ENCODE measurements at regions not wholly inside any gene's neighbourhood (a gene's known extent, or its start where the extent isn't known, plus 50 kb on each side); places are given as distances from the start of the nearest gene placed in this dataset.
"Not testable (repeated sequence)": the region's sequence is repeated elsewhere in the genome, so short reads cannot be mapped to it uniquely, and the experiment has no call there.

DNA sequence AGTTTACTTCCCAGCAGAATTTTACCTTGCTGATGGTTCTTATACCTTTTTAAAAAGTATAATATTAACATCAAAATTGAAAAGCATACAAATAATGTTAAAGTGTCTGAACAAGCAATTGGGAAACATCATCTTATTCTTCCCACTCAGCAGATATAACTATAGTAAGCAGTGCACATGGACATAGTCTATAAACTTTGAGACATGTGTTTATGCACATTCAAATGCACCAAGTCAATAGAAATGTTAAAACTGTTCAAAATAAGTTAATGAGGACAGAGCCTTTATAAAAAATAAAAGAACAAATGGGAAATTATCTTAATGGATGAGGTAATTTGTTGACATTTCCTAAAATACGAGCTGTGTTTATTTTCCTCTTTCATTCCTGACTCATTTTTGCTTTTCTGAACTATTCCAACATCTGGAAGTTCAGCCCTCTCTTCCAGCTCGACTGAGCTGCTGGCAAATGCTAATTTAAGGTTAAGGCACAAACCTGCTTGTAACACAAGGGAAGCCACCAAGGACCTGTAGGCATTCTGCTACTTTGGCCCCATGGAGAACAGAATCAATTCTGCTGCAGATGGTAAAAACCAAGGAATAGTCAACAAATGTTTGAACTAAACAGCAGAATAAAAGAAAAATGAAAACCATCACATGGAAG lies 110.3 kb upstream of the MAP3K4 start:
- no peak for DNase-seq
- Mint-ChIP-seq H3K27me3 (peaks cover 13% of the 10 kb centered on the region), H3K4me1 (ENCODE audit: low read depth) (no peaks in the 10 kb centered on the region), H3K36me3 (ENCODE audit: low read depth) (no peaks in the 10 kb centered on the region), H3K27ac (no peak overlapping the region), H3K4me3 (no peak overlapping the region), H3K9me3 (no peaks in the 10 kb centered on the region)

DNA sequence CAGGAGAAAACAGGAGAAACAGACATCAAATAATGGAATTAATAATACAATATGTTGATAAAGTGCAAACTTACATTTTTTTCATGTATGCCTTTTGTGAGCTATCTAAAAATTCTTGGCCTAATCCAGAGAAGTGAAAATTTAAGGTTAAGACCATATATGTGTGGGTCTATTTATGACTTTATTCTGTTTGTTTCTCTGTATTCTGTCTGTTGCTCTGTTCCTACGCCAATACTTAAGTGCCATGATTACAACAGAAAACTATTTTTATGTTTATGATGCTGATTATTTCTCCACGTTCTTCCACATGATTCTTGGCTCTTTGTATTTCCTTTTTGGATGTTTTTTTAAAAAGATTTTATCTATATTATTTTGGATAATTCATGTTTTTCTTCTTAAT lies 109.6 kb upstream of the MAP3K4 start:
- Mint-ChIP-seq H3K4me1 (ENCODE audit: low read depth) (no peaks in the 10 kb centered on the region), H3K27ac (no peak overlapping the region), H3K27me3 (peaks cover 8% of the 10 kb centered on the region), H3K36me3 (ENCODE audit: low read depth) (no peaks in the 10 kb centered on the region), H3K9me3 (no peaks in the 10 kb centered on the region), H3K4me3 (no peak overlapping the region)
- DNase-seq, result no peak

DNA sequence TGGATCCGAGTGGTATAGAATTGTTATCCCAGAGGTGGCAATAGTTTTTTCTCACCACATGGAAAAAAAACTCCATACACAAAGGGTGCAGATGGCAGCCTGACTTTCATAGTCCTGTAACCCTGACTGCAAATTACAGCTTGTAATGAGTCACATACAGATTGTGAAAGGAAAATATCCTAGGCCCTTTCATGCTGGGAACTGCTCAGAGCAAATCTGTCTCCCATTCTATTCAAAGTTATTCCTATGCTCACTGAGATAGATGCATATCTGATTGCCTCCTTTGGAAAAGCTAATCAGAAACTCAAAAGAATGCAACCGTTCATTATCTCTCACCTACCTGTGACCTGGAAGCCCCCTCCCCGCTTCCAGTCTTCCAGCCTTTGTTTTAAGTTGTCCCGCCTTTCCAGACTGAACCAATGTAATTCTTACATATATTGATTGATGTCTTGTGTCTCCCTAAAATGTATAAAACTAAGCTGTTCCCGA lies 108.7 kb upstream of the MAP3K4 start:
- Mint-ChIP-seq H3K36me3 (ENCODE audit: low read depth) (no peaks in the 10 kb centered on the region), H3K27me3 (peaks cover 8% of the 10 kb centered on the region), H3K9me3 (peaks cover 3% of the 10 kb centered on the region), H3K4me1 (ENCODE audit: low read depth) (no peaks in the 10 kb centered on the region), H3K27ac (no peak overlapping the region), H3K4me3 (no peak overlapping the region)
- no peak for DNase-seq

DNA sequence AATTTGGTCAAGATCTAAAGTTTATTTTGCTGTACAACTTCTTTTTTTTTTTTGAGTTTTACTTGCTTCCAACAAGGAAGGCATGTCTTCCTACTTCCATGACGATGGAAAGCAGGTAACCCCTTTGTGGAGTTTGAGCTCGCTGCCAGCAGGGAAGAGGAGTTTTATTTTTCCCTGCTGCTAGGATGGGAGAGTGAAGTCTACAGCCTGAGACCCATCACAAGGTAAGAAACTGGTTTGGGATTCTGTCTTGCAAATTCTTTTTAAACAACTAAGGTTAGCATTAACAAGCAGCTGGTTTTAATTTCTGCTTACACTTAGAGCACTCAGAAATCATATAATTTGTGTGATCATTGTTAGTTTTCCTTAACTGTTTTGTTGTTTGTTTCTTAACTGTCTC lies 108.0 kb upstream of the MAP3K4 start:
- Mint-ChIP-seq H3K9me3 (peaks cover 3% of the 10 kb centered on the region), H3K27ac (no peak overlapping the region)

DNA sequence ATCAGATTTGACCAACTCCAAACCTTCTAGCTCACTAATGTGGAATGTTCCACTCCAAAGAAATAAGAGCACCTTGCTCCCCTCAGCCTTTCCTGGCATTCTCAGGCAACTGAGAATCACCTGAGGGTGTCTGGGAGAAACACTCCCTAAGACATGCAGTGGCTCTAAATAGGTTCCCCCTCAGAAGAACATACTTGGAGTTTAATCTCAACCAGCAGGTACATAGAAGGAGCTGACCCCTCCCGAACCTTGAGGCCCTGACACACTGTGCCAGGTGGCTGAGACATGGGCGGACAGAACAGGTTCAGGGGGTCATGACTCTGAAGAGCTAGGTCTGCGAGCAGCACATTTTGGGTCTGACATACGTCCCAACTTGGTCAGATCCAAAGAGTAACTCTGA lies 107.6 kb upstream of the MAP3K4 start:
- Mint-ChIP-seq H3K27ac (no peak overlapping the region), H3K36me3 (ENCODE audit: low read depth) (no peaks in the 10 kb centered on the region), H3K4me1 (ENCODE audit: low read depth) (no peaks in the 10 kb centered on the region), H3K9me3 (peaks cover 3% of the 10 kb centered on the region), H3K27me3 (peaks cover 8% of the 10 kb centered on the region), H3K4me3 (no peak overlapping the region)
- DNase-seq, result no peak

More for the DNA sequence above, 108.0 kb upstream of the MAP3K4 start:
- Mint-ChIP-seq H3K27me3 (peaks cover 8% of the 10 kb centered on the region), H3K36me3 (ENCODE audit: low read depth) (no peaks in the 10 kb centered on the region), H3K4me3 (no peak overlapping the region), H3K4me1 (ENCODE audit: low read depth) (no peaks in the 10 kb centered on the region)
- no peak for DNase-seq

DNA sequence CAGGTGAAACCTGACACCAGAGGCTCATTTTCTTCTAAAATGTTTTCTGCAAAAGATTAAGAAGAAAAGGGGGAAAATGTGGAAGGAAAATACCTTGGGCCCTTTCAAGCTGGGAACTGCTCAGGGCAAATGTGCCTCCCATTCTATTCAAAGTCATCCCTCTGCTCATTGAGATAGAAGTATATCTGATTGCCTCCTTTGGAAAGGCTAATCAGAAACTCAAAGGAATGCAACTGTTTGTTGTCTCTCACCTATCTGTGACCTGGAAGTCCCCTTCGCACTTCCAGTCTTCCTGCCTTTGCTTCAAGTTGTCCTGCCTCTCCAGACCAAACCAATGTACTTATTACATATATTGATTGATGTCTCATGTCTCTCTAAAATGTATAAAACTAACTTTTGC lies 102.4 kb upstream of the MAP3K4 start:
- not testable (repeated sequence) for H3K9me3 Mint-ChIP-seq; H3K4me1 Mint-ChIP-seq (ENCODE audit: low read depth); H3K27ac Mint-ChIP-seq; H3K4me3 Mint-ChIP-seq; DNase-seq; H3K36me3 Mint-ChIP-seq (ENCODE audit: low read depth)
- peaks cover 11% of the 10 kb centered on the region for H3K27me3 Mint-ChIP-seq

DNA sequence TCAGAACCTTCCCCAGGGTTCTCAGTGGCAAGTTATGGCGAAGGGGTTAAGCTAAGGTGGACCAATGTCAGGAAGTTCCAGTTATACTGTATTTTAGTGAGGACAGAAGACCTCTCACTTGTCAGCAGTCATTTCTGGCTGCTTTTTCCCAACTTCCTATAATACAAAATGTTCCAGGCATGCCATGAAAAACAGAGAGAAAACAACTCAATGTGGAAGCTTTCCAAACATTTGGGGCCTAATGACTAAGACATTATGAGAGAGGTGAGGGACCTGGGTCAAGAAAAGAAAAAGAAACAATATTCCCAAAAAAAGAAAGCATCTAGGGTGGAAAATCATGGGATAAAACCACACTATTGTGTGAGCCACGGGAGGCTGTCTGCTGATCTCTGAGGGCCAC lies 99.9 kb upstream of the MAP3K4 start:
- DNase-seq, result no peak
- peaks cover 18% of the 10 kb centered on the region for H3K27me3 Mint-ChIP-seq
- no peak overlapping the region for H3K27ac Mint-ChIP-seq
- H3K4me3 Mint-ChIP-seq, result no peak overlapping the region
- H3K4me1 Mint-ChIP-seq (ENCODE audit: low read depth), result no peaks in the 10 kb centered on the region
- peaks cover 3% of the 10 kb centered on the region for H3K9me3 Mint-ChIP-seq
- no peaks in the 10 kb centered on the region for H3K36me3 Mint-ChIP-seq (ENCODE audit: low read depth)

DNA sequence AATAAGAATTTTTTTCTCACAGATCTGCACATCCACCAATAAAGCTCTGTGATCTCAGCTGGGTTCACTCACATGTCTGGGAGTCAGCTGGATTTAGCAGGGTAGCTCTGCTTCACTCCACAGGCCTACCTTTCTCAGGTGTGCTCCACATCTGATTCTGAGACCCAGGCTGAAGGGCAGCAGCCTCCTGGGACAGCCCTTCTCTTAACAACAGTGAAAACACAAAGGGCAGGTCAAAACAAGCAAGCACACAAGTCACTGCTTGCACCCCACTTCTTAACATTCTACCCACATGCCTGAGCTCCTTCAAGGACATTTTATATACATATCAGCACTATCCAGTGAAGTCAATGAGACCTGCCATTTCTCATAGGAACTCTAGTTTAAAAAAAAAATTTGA lies 96.0 kb upstream of the MAP3K4 start:
- Mint-ChIP-seq H3K4me3 (no peak overlapping the region), H3K4me1 (ENCODE audit: low read depth) (no peaks in the 10 kb centered on the region), H3K9me3 (no peaks in the 10 kb centered on the region), H3K27ac (no peak overlapping the region), H3K36me3 (ENCODE audit: low read depth) (no peaks in the 10 kb centered on the region), H3K27me3 (peaks cover 23% of the 10 kb centered on the region)
- DNase-seq, result no peak

DNA sequence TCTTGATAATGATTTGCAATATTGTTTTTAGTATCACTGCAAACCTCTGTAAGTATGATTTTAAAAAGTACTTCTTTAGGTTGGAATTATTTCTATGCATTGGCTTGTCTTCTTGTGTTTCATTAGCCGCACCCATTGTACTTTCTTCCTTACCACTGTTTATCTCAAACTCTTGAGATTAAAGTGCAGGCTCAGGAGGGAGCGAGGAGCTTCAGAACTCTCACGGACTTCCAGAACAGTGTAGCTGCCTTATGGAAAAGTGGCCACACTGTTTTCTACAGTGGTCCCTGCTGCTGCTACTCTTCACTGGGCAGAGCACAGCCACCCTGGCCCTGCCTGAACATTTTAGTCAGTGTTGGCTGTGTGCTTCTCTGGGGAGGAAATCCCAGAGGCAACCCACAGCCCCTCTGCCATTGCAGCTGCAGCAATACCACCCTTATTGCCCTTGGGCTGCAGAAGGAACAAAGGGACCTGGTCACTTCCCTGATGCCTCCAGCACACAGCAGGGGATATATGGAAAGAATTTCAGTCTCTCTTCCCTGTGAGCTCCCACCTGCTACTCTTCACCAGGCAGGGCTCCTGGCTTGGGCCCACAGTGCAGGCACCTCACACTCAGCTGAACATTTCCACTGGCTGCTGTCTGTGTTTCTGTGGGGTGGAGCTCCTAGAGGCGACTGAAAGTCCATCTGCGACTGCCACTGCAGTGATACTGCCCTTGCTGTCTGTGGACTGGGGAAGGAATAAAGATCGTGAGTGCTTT lies 91.7 kb upstream of the MAP3K4 start:
- Mint-ChIP-seq H3K4me3 (no peak overlapping the region), H3K27me3 (peaks cover 26% of the 10 kb centered on the region), H3K9me3 (no peaks in the 10 kb centered on the region), H3K4me1 (ENCODE audit: low read depth) (no peaks in the 10 kb centered on the region), H3K36me3 (ENCODE audit: low read depth) (no peaks in the 10 kb centered on the region), H3K27ac (no peak overlapping the region)
- no peak for DNase-seq

DNA sequence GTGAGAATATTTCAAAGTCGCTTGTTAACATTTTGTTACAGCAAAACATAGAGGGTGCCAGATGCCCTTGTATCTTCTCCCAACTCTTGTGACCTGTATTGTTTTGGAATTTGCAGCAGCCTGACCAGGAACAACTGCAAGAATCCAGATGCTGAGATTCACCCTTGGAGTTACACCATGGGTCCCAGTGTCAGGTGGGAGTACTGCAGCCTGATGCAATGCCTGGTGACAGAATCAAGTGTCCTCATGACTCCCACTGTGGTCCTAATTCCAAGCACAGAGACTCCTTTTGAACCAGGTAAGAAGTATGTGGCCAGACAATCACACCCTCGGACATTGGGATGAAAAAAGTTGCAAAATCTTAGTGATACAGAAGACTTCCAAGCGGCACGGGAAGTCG lies 79.6 kb upstream of the MAP3K4 start:
- peaks cover 3% of the 10 kb centered on the region for H3K9me3 Mint-ChIP-seq
- no peak overlapping the region for H3K27ac Mint-ChIP-seq
- H3K4me1 Mint-ChIP-seq (ENCODE audit: low read depth), result no peaks in the 10 kb centered on the region
- H3K4me3 Mint-ChIP-seq, result no peak overlapping the region
- no peak for DNase-seq
- H3K36me3 Mint-ChIP-seq (ENCODE audit: low read depth), result no peaks in the 10 kb centered on the region
- peaks cover 10% of the 10 kb centered on the region for H3K27me3 Mint-ChIP-seq

DNA sequence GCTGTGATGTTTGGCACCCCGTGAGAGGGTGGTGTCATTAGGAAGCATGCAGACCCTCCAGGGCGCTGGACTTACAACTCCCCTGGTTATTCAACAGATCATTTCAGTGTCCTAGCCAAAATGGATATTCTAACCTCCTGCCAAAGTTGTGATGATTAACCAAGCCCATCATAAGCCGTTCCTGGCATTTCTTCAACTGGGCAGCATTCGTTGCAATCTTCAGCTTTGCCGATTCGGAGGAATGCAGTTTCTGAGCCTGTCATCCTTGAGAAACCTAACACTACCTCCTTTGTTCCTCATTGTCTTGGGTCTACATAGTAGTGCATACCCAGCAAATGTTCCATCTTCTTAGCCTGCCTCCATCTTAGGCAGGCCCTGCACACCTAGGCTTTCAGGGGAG lies 79.2 kb upstream of the MAP3K4 start:
- no peak for DNase-seq
- Mint-ChIP-seq H3K4me1 (ENCODE audit: low read depth) (no peaks in the 10 kb centered on the region), H3K36me3 (ENCODE audit: low read depth) (no peaks in the 10 kb centered on the region), H3K9me3 (peaks cover 3% of the 10 kb centered on the region), H3K4me3 (no peak overlapping the region), H3K27ac (no peak overlapping the region), H3K27me3 (peaks cover 10% of the 10 kb centered on the region)

DNA sequence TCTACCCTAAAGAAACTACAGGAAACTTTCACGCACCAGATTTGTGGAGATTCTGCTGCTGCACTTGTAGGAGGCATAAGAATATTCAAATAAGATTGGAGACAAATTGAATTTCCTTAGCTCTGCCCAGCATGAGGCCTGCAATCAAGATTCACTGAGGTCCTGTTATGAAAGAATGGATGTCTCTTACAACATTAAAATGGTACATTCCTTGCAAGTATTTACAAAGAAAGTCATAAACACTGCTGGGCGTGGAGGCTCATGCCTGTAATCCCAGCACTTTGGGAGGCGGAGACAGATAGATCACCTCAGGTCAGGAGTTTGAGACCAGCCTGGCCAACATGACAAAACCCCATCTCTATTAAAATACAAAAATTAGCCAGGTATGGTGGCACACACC lies 74.0 kb upstream of the MAP3K4 start:
- no peak for DNase-seq
- Mint-ChIP-seq H3K27ac (no peak overlapping the region), H3K4me1 (ENCODE audit: low read depth) (no peaks in the 10 kb centered on the region), H3K4me3 (no peak overlapping the region), H3K36me3 (ENCODE audit: low read depth) (no peaks in the 10 kb centered on the region), H3K9me3 (no peaks in the 10 kb centered on the region), H3K27me3 (peaks cover 22% of the 10 kb centered on the region)

DNA sequence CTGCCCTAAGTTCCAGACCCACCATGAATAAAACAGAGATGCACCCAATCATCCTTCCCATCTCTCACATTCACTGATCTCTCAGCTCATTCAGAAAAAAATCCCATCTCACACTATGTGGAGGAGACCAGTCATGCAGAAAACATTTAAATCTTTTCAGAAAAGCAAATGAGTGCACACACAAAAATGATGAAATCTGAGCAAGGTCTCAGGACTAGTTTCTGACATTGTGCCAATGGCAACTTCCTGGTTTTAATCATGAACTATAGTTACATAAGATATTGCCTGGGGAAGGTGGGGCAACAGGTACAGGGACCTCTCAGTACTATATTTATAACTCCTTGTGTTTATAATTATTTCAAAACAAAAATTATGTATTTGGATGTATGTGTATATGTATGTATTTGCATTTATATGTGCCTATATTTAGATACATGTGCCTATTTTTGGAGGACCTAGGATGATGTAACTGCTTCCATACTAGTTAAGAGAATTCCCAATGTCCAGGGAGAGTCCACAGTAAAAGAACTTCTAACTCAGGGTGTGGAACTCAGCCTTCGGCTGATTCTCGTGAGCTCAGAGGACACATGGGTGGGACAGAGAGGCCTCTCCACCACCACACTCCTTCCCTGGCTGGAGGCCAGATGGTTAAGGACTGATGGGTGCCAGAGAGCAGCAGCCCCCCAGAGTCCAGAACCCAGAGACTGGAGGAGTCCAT lies 71.7 kb upstream of the MAP3K4 start:
- DNase-seq, result no peak
- Mint-ChIP-seq H3K4me3 (no peak overlapping the region), H3K27ac (no peak overlapping the region), H3K9me3 (no peaks in the 10 kb centered on the region), H3K36me3 (ENCODE audit: low read depth) (no peaks in the 10 kb centered on the region), H3K4me1 (ENCODE audit: low read depth) (no peaks in the 10 kb centered on the region), H3K27me3 (peaks cover 29% of the 10 kb centered on the region)

DNA sequence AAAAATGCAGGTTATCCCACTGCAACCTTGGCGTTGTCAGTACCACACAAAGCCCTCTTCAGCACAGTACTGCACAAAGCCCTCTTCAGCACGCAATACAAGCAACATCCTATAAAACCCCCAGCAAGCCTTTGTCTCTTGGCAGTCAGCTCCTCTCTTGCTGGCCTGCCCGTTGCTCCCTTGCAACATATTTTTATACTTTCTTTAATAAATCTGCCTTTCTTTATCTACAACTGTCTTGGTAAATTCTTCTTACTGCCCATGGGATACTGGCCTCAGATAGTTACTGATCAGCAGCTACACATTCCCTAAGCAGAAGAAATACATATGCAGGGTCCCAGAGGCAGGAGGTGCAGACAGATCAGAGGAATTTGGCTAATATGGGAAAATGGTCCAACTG lies 70.5 kb upstream of the MAP3K4 start:
- H3K27me3 Mint-ChIP-seq, result peaks cover 37% of the 10 kb centered on the region
- H3K36me3 Mint-ChIP-seq (ENCODE audit: low read depth), result no peaks in the 10 kb centered on the region
- DNase-seq, result no peak
- H3K9me3 Mint-ChIP-seq, result no peaks in the 10 kb centered on the region
- H3K4me1 Mint-ChIP-seq (ENCODE audit: low read depth), result no peaks in the 10 kb centered on the region
- H3K4me3 Mint-ChIP-seq, result no peak overlapping the region
- H3K27ac Mint-ChIP-seq, result no peak overlapping the region
